ENCODE measurements at regions not wholly inside any gene's neighbourhood (a gene's known extent, or its start where the extent isn't known, plus 50 kb on each side); places are given as distances from the start of the nearest gene placed in this dataset.

GRCh38 chr18:45155526-45155925 lies 459.8 kb upstream of the SLC14A2 start:
- H3K27ac ChIP-seq (ENCODE audit: low read depth, low read length) = no peak overlapping the region
- no peaks in the 10 kb centered on the region for H3K27me3 ChIP-seq (ENCODE audit: control insufficient read depth, insufficient read depth, low read length)
- no peak overlapping the region for H3K4me3 ChIP-seq (ENCODE audit: low read depth, low read length)
- no peaks in the 10 kb centered on the region for H3K36me3 ChIP-seq (ENCODE audit: control insufficient read depth, insufficient read depth, low read length)
- no peaks in the 10 kb centered on the region for H3K9me3 ChIP-seq (ENCODE audit: control insufficient read depth, insufficient read depth, low read length)
- no peaks in the 10 kb centered on the region for H3K4me1 ChIP-seq (ENCODE audit: control insufficient read depth, insufficient read depth, low read length)
- H3K9ac ChIP-seq (ENCODE audit: low read depth, low read length) = no peak overlapping the region

GRCh38 chr18:45156946-45157345 lies 458.3 kb upstream of the SLC14A2 start:
- Histone ChIP-seq H3K27ac (ENCODE audit: low read depth, low read length) (no peak overlapping the region), H3K9me3 (ENCODE audit: control insufficient read depth, insufficient read depth, low read length) (no peaks in the 10 kb centered on the region), H3K4me1 (ENCODE audit: control insufficient read depth, insufficient read depth, low read length) (no peaks in the 10 kb centered on the region), H3K9ac (ENCODE audit: low read depth, low read length) (no peak overlapping the region), H3K27me3 (ENCODE audit: control insufficient read depth, insufficient read depth, low read length) (no peaks in the 10 kb centered on the region), H3K4me3 (ENCODE audit: low read depth, low read length) (no peak overlapping the region), H3K36me3 (ENCODE audit: control insufficient read depth, insufficient read depth, low read length) (no peaks in the 10 kb centered on the region)

GRCh38 chr18:45157576-45157975 lies 457.7 kb upstream of the SLC14A2 start:
- no peak overlapping the region for H3K27ac ChIP-seq (ENCODE audit: low read depth, low read length)
- no peaks in the 10 kb centered on the region for H3K4me1 ChIP-seq (ENCODE audit: control insufficient read depth, insufficient read depth, low read length)
- H3K27me3 ChIP-seq (ENCODE audit: control insufficient read depth, insufficient read depth, low read length) = no peaks in the 10 kb centered on the region
- H3K9me3 ChIP-seq (ENCODE audit: control insufficient read depth, insufficient read depth, low read length) = no peaks in the 10 kb centered on the region
- no peak overlapping the region for H3K9ac ChIP-seq (ENCODE audit: low read depth, low read length)
- no peak overlapping the region for H3K4me3 ChIP-seq (ENCODE audit: low read depth, low read length)
- no peaks in the 10 kb centered on the region for H3K36me3 ChIP-seq (ENCODE audit: control insufficient read depth, insufficient read depth, low read length)

GRCh38 chr18:45161850-45162249 lies 453.4 kb upstream of the SLC14A2 start:
- Histone ChIP-seq H3K4me3 (ENCODE audit: low read depth, low read length) (no peak overlapping the region), H3K4me1 (ENCODE audit: control insufficient read depth, insufficient read depth, low read length) (no peaks in the 10 kb centered on the region), H3K27ac (ENCODE audit: low read depth, low read length) (no peak overlapping the region), H3K9ac (ENCODE audit: low read depth, low read length) (no peak overlapping the region), H3K27me3 (ENCODE audit: control insufficient read depth, insufficient read depth, low read length) (no peaks in the 10 kb centered on the region), H3K9me3 (ENCODE audit: control insufficient read depth, insufficient read depth, low read length) (no peaks in the 10 kb centered on the region), H3K36me3 (ENCODE audit: control insufficient read depth, insufficient read depth, low read length) (no peaks in the 10 kb centered on the region)

GRCh38 chr18:45163871-45164270 lies 451.4 kb upstream of the SLC14A2 start:
- H3K4me3 ChIP-seq (ENCODE audit: low read depth, low read length) = no peak overlapping the region
- no peaks in the 10 kb centered on the region for H3K36me3 ChIP-seq (ENCODE audit: control insufficient read depth, insufficient read depth, low read length)
- no peak overlapping the region for H3K9ac ChIP-seq (ENCODE audit: low read depth, low read length)
- H3K27ac ChIP-seq (ENCODE audit: low read depth, low read length) = no peak overlapping the region
- no peaks in the 10 kb centered on the region for H3K4me1 ChIP-seq (ENCODE audit: control insufficient read depth, insufficient read depth, low read length)
- H3K27me3 ChIP-seq (ENCODE audit: control insufficient read depth, insufficient read depth, low read length) = no peaks in the 10 kb centered on the region
- no peaks in the 10 kb centered on the region for H3K9me3 ChIP-seq (ENCODE audit: control insufficient read depth, insufficient read depth, low read length)

GRCh38 chr18:45164551-45164950 lies 450.7 kb upstream of the SLC14A2 start:
- H3K27ac ChIP-seq (ENCODE audit: low read depth, low read length) = no peak overlapping the region
- H3K4me1 ChIP-seq (ENCODE audit: control insufficient read depth, insufficient read depth, low read length) = no peaks in the 10 kb centered on the region
- H3K36me3 ChIP-seq (ENCODE audit: control insufficient read depth, insufficient read depth, low read length) = no peaks in the 10 kb centered on the region
- H3K9ac ChIP-seq (ENCODE audit: low read depth, low read length) = no peak overlapping the region
- H3K4me3 ChIP-seq (ENCODE audit: low read depth, low read length) = no peak overlapping the region
- H3K9me3 ChIP-seq (ENCODE audit: control insufficient read depth, insufficient read depth, low read length) = no peaks in the 10 kb centered on the region
- no peaks in the 10 kb centered on the region for H3K27me3 ChIP-seq (ENCODE audit: control insufficient read depth, insufficient read depth, low read length)

GRCh38 chr18:45165176-45165713 lies 450.0 kb upstream of the SLC14A2 start:
- no peak overlapping the region for H3K4me3 ChIP-seq (ENCODE audit: low read depth, low read length)
- no peaks in the 10 kb centered on the region for H3K4me1 ChIP-seq (ENCODE audit: control insufficient read depth, insufficient read depth, low read length)
- no peak overlapping the region for H3K9ac ChIP-seq (ENCODE audit: low read depth, low read length)
- H3K27ac ChIP-seq (ENCODE audit: low read depth, low read length) = no peak overlapping the region
- H3K36me3 ChIP-seq (ENCODE audit: control insufficient read depth, insufficient read depth, low read length) = no peaks in the 10 kb centered on the region
- H3K9me3 ChIP-seq (ENCODE audit: control insufficient read depth, insufficient read depth, low read length) = no peaks in the 10 kb centered on the region
- no peaks in the 10 kb centered on the region for H3K27me3 ChIP-seq (ENCODE audit: control insufficient read depth, insufficient read depth, low read length)

GRCh38 chr18:45165871-45166270 lies 449.4 kb upstream of the SLC14A2 start:
- Histone ChIP-seq H3K27me3 (ENCODE audit: control insufficient read depth, insufficient read depth, low read length) (no peaks in the 10 kb centered on the region), H3K4me1 (ENCODE audit: control insufficient read depth, insufficient read depth, low read length) (no peaks in the 10 kb centered on the region), H3K9me3 (ENCODE audit: control insufficient read depth, insufficient read depth, low read length) (no peaks in the 10 kb centered on the region), H3K4me3 (ENCODE audit: low read depth, low read length) (no peak overlapping the region), H3K27ac (ENCODE audit: low read depth, low read length) (no peak overlapping the region), H3K36me3 (ENCODE audit: control insufficient read depth, insufficient read depth, low read length) (no peaks in the 10 kb centered on the region), H3K9ac (ENCODE audit: low read depth, low read length) (no peak overlapping the region)

- no peaks in the 10 kb centered on the region for H3K9me3 ChIP-seq (ENCODE audit: control insufficient read depth, insufficient read depth, low read length)
- H3K4me1 ChIP-seq (ENCODE audit: control insufficient read depth, insufficient read depth, low read length) = no peaks in the 10 kb centered on the region
- no peak overlapping the region for H3K27ac ChIP-seq (ENCODE audit: low read depth, low read length)
- no peak overlapping the region for H3K9ac ChIP-seq (ENCODE audit: low read depth, low read length)
- no peaks in the 10 kb centered on the region for H3K27me3 ChIP-seq (ENCODE audit: control insufficient read depth, insufficient read depth, low read length)
- H3K4me3 ChIP-seq (ENCODE audit: low read depth, low read length) = no peak overlapping the region
- H3K36me3 ChIP-seq (ENCODE audit: control insufficient read depth, insufficient read depth, low read length) = no peaks in the 10 kb centered on the region
Measured at GRCh38 chr18:45166341-45166835, 448.9 kb upstream of the SLC14A2 start.

- no peaks in the 10 kb centered on the region for H3K27me3 ChIP-seq (ENCODE audit: control insufficient read depth, insufficient read depth, low read length)
- H3K27ac ChIP-seq (ENCODE audit: low read depth, low read length) = no peak overlapping the region
- no peak overlapping the region for H3K9ac ChIP-seq (ENCODE audit: low read depth, low read length)
- H3K4me1 ChIP-seq (ENCODE audit: control insufficient read depth, insufficient read depth, low read length) = no peaks in the 10 kb centered on the region
- no peaks in the 10 kb centered on the region for H3K9me3 ChIP-seq (ENCODE audit: control insufficient read depth, insufficient read depth, low read length)
- H3K36me3 ChIP-seq (ENCODE audit: control insufficient read depth, insufficient read depth, low read length) = no peaks in the 10 kb centered on the region
- no peak overlapping the region for H3K4me3 ChIP-seq (ENCODE audit: low read depth, low read length)
Measured at GRCh38 chr18:45166836-45167551, 448.3 kb upstream of the SLC14A2 start.

- Histone ChIP-seq H3K4me3 (ENCODE audit: low read depth, low read length) (no peak overlapping the region), H3K27me3 (ENCODE audit: control insufficient read depth, insufficient read depth, low read length) (no peaks in the 10 kb centered on the region), H3K36me3 (ENCODE audit: control insufficient read depth, insufficient read depth, low read length) (no peaks in the 10 kb centered on the region), H3K27ac (ENCODE audit: low read depth, low read length) (no peak overlapping the region), H3K9me3 (ENCODE audit: control insufficient read depth, insufficient read depth, low read length) (no peaks in the 10 kb centered on the region), H3K9ac (ENCODE audit: low read depth, low read length) (no peak overlapping the region), H3K4me1 (ENCODE audit: control insufficient read depth, insufficient read depth, low read length) (no peaks in the 10 kb centered on the region)
Measured at GRCh38 chr18:45167631-45168280, 447.5 kb upstream of the SLC14A2 start.
